Dedifferentiated amniotic fluid mesenchymal stem cell (primary cell): ENCODE measurements at regions not wholly inside any gene's neighbourhood (a gene's known extent, or its start where the extent isn't known, plus 50 kb on each side); places are given as distances from the start of the nearest gene placed in this dataset.
"Not testable (repeated sequence)": the region's sequence is repeated elsewhere in the genome, so short reads cannot be mapped to it uniquely, and the experiment has no call there.

Source experiments
- DNase-seq: peaks from one replicate; pipeline ENCODE4 v3.0.0-alpha.2; 2016; ENCODE audit errors: extremely low spot score

GRCh38 chr16:7278636-7279035 is 54.0 kb upstream of the RBFOX1 start:
- no peak for DNase-seq

DNA sequence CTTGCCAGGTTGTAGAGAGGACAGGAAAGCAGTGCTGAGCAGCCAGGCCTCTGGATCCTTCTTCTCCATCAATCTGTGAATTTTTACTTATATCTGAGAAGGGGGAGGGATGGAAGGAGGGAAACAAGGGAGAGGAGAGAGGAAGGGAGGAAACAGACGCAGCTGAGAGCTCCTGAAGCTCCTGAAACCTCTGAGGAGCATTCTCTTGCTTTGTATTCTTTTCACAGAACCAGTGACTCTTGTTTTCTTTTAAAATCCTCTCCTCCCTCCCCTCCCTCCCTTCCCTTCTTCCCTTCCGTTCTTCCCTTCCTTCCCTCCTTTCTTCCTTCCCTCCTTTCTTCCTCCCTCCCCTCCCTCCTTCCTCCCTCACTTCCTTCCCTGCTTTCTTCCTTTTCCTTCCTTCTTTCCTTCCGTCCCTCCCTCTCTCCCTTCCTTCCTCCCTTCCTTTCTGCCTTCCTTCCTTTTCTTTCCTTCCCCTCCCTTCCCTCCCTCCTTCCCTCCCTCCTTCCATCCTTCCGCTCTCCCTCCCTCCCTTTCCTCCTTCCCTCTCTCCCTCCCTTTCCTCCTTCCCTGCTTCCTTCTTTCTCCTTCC is 60.0 kb upstream of the RBFOX1 start:
- no peak for DNase-seq

DNA sequence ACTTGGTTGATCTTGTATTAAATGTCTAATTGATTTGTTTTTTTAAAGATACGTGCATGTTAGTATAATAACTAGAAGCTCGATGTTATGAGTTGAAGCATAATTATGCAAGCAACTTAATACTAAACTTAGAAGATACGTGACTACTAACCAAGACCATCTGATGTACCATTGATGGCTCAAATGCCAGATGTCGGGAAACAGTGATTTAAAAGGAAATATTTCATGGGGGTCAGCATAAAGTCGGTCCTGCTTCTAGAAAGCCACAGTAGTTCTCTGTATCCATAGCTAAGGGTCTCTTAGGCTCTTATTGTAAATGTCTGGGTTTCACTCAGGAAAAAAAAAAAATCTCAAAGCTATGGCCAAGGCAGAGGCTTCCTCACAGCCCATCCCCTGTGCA is 61.2 kb upstream of the RBFOX1 start:
- DNase-seq = no peak

GRCh38 chr16:7270823-7271222 is 61.8 kb upstream of the RBFOX1 start:
- DNase-seq = no peak

- DNase-seq = no peak
These were observed 62.6 kb upstream of the RBFOX1 start for GRCh38 chr16:7270006-7270405.

GRCh38 chr16:7268182-7268581 is 64.5 kb upstream of the RBFOX1 start:
- no peak for DNase-seq

- no peak for DNase-seq
These were observed 75.6 kb upstream of the RBFOX1 start for GRCh38 chr16:7257016-7257415.

DNA sequence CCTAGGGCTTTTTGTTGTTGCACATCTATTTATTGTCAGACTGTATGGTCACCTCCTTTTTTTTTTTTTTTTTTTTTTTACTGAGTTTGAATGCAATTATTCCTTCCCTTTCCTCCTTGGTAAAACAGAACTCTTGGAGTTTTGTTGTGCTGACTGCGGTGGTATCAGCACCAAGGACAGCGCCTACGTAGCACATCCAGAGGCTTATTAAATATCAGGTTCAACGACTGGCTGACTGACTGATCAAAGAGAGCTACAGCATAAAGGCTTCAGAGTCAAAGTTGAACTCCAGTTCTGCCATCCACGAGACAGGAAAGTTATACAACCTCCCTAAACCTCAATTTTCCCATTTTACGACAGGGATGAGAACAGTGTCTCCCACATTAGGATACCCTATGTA is 86.1 kb upstream of the RBFOX1 start:
- no peak for DNase-seq

- no peak for DNase-seq
These were observed 93.1 kb upstream of the RBFOX1 start for GRCh38 chr16:7239547-7239946.

GRCh38 chr16:7236824-7237410 is 95.7 kb upstream of the RBFOX1 start:
- no peak for DNase-seq

- DNase-seq = no peak
These were observed 98.7 kb upstream of the RBFOX1 start for GRCh38 chr16:7233975-7234374.

DNA sequence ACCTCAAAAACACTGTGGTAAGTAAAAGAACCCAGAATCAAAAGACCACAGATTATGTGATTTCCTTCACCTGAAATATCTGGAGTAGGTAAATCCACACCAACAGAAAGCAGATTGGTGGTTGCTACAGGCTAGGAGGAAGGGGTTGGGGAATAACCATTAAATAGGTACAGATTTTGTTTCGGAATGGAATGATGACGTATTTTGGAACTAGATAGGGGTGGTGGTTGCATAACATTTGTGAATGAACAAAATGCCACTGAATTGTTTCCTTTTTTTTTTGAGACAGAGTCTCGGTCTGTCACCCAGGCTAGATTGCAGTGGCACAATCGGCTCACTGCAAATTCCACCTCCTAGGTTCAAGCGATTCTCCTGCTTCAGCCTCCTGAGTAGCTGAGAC is 100.9 kb upstream of the RBFOX1 start:
- no peak for DNase-seq

DNA sequence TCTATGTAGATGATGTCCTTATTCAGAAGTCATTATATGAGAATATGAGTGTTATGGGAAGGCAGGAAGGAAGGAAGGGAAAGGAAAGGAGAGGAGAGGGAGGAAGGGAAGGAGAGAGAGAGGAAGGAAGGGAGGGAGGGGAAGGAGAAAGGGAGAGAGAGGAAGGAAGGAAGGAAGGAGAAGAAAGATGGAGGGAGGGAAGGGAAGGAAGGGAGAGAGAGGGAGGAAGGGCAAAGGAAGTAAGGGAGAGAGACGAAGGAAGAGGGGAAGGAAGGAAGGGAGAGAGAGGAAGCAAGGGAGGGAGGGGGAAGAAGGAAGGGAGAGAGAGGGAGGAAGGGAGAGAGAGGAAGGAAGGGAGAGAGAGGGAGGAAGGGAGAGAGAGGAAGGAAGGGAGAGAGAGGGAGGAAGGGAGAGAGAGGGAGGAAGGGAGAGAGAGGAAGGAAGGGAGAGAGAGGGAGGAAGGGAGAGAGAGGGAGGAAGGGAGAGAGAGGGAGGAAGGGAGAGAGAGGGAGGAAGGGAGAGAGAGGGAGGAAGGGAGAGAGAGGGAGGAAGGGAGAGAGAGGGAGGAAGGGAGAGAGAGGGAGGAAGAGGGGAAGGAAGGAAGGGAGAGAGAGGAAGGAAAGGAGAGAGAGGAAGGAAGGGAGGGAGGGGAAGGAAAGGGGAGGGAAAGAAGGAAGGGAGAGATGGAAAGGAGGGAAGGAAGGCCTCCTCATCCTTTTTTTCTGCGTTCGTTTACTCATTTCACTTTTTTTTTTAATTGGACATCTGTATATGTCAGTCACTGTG is 103.0 kb upstream of the RBFOX1 start:
- not testable (repeated sequence) for DNase-seq

GRCh38 chr16:7227229-7227721 is 105.4 kb upstream of the RBFOX1 start:
- DNase-seq = no peak

- no peak for DNase-seq
These were observed 111.5 kb upstream of the RBFOX1 start for GRCh38 chr16:7221157-7221556.

DNA sequence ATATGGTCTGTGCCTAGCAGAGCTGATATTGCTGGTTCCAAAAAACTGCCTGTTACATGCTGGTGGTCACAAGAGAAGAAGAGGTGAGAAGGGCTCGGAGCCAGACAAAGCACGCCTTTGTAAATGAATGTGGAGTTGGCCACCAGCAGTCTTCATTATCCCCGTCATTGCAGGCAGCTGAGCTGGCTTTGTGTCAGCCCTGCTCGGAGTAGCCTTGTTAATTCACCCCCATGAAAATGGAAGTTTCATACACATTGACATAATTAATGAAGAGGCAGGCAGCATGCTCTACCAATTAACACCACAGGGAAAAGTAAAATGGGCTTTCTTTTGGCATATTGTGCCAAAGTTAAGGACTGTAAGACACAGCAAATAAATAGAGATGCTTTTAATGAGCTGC is 113.7 kb upstream of the RBFOX1 start:
- DNase-seq = no peak

DNA sequence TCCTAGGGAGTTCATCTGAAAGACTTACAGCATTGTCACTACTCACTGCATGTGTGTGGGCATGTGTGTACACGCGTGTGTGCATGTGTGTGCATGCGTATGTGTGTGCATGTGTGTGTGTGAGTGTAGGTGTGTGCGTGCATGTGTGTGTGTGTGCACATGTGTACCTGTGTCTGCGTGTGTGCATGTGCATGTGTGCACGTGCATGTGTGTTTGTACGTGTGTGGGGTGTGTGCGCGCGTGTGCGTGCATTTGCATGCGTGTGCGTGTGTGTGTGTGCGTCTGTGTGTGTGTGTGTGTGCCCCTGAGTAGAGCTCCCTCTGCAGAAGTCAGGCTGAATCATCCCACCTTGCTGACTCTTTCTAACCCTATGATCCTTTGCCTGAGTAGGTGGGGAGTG is 114.8 kb upstream of the RBFOX1 start:
- DNase-seq = no peak

GRCh38 chr16:7216719-7217118 is 115.9 kb upstream of the RBFOX1 start:
- no peak for DNase-seq

- no peak for DNase-seq
These were observed 120.9 kb upstream of the RBFOX1 start for GRCh38 chr16:7211781-7212180.

GRCh38 chr16:7209598-7209997 is 123.0 kb upstream of the RBFOX1 start:
- no peak for DNase-seq

- no peak for DNase-seq
These were observed 126.2 kb upstream of the RBFOX1 start for GRCh38 chr16:7206469-7206868.

DNA sequence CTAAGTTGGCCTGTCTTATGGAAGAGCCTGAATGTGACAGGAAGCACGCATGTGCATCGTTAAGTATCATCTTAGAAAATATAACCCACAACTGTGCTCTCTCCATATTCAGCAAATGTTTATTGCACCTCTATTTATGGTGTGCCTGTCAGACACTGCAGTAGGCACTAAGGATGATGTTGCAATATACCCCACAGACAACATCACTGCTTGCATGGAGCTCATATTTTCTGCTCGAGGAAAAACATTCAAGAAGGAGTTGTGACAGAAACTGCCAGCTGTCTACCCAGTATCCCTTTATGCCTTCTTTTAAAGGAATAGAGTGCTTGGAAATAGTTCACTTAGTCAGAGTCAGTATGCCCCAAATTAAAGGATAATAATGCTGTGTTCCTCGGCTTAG is 132.3 kb upstream of the RBFOX1 start:
- DNase-seq = no peak

DNA sequence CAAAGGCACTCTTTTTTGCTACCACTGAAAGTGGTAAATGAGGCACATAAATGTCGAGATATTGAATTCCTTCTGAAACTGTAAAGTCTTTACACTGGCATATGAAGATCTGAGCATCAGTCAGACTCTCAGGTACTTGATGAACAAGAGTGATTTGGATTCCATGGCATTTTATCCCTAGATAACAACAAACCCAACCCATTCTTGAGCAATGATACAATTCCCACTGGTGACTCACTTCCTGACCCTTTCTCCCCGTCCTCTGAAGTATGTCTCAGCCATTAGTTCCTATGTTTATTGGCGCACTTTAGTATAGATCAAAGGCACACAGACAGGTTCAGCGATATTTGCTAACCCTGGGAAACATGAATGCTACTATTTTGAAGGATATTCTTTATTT is 147.0 kb upstream of the RBFOX1 start:
- DNase-seq = no peak
